Activated naive CD8-positive, alpha-beta T cell treated with anti-CD3 and anti-CD28 coated beads, Interleukin-2, amount 10 ng/mL, durations not matched to agents 7 days and 5 days (primary cell): ENCODE measurements at regions not wholly inside any gene's neighbourhood (a gene's known extent, or its start where the extent isn't known, plus 50 kb on each side); places are given as distances from the start of the nearest gene placed in this dataset.

Experiments used
- ATAC-seq: fragments of 150-1000 bp; cut with Tn5 transposase; one replicate; pipeline ENCODE4 v1.10.0; 2021; ENCODE audit warnings: low read depth, moderate library complexity
- POLR2A ChIA-PET: fragments of 350-600 bp; sonication (Branson Sonifier 250); formaldehyde crosslinking; loops from one replicate; lab custom pipeline; 2021; ENCODE audit warnings: antibody characterized with exemption; lab: Charles Lee
- DNase-seq: peaks from one replicate; pipeline ENCODE4 v3.0.0; 2021
- H3K27ac Mint-ChIP-seq: one replicate; pipeline ENCODE4 v1.8.0; 2022; ENCODE audit warnings: mild to moderate bottlenecking, mixed read lengths
- H3K27me3 Mint-ChIP-seq: one replicate; pipeline ENCODE4 v1.8.0; 2022; ENCODE audit warnings: mild to moderate bottlenecking, moderate library complexity, mixed read lengths
- H3K36me3 Mint-ChIP-seq: one replicate; pipeline ENCODE4 v1.8.0; 2021; ENCODE audit warnings: mild to moderate bottlenecking, mixed read lengths
- H3K4me1 Mint-ChIP-seq: one replicate; pipeline ENCODE4 v1.8.0; 2021; ENCODE audit warnings: mixed read lengths
- H3K4me3 Mint-ChIP-seq: one replicate; pipeline ENCODE4 v1.8.0; 2022; ENCODE audit warnings: mild to moderate bottlenecking, moderate library complexity, mixed read lengths
- H3K9me3 Mint-ChIP-seq: one replicate; pipeline ENCODE4 v1.8.0; 2021; ENCODE audit warnings: mixed read lengths

DNA sequence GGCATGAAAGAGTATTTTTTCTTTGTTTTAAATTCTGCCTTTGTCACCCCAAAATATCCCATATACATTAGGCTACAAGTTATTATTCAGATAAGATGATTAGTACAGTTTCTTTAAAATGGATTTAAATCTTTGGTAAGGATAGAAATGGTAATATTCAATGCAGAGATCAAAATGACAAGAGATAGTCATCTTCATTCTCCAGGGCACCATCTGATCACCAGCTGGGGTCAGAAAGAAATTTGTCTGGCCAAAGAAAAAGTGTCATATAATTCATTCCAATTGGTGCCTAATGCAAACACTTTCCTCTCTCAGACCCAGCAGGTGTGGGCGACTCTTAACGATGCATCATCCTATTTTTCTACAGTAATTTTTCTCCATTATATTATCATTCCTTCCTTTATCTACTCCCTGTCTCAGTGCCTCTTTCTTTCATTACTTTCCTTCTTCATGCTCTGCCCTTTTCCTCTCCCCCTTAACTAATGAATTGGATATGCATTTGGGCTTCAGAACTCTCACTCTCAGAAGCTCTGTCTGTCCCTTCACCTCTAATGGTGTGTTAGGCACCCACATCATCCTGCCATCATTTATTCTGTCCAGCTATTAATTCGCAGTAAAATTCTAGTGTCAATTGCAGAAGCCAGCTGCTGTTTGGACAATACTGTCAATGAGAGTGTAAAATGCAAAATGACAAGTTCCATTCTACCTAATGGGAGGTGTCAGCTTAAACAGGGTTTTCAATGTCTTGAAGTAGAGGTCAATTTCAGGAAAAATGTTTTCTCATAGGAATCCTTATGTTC lies 570.5 kb downstream of the TDRD15 start:
- ATAC-seq: no peak
- H3K27ac Mint-ChIP-seq: no peak overlapping the region
- no peaks in the 10 kb centered on the region for H3K4me1 Mint-ChIP-seq
- H3K9me3 Mint-ChIP-seq: no peaks in the 10 kb centered on the region
- no peaks in the 10 kb centered on the region for H3K27me3 Mint-ChIP-seq
- H3K36me3 Mint-ChIP-seq: no peaks in the 10 kb centered on the region
- no peak for DNase-seq
- POLR2A ChIA-PET: no interaction called here
- H3K4me3 Mint-ChIP-seq: no peak overlapping the region

DNA sequence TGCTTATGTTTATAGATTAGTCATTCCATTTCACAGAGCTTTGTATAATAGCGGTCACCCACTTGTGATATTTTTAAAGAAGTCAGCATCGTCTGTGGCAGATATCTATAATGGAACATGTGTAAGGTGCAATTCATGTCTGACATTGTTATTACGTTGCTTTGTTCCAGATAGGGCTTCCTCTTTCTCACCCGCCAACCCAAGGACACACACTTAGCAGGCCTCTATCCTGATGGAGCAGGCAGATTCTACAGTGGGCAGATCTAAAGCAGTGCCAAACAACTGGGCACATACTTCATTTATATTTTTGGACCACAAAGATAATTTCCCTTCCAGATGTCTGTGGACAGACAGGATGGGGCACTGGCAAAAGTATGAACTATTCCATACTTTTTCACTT lies 573.1 kb downstream of the TDRD15 start:
- Mint-ChIP-seq H3K36me3 (no peaks in the 10 kb centered on the region), H3K4me1 (no peaks in the 10 kb centered on the region), H3K4me3 (no peak overlapping the region), H3K27ac (no peak overlapping the region), H3K9me3 (no peaks in the 10 kb centered on the region), H3K27me3 (no peaks in the 10 kb centered on the region)
- DNase-seq (no peak), ATAC-seq (no peak)
- POLR2A ChIA-PET: no interaction called here

DNA sequence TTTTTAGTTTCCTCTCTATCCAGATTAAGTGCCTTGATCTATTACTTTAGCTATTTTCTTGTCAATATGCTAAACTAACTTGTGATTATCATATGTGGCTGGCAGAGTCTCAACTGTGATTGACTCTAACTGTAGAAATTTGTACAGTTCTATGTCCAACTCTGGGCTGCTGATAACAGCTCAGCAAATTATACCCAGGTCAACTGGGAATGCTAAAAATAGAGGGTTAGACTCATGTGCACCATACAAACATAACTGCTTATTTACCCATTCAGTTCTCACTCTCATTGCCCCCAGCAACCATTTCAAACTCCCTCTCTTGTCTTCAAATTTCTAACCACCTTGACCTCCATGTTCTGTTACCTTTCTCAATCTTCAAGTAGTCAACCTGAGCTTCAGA lies 576.9 kb downstream of the TDRD15 start:
- H3K4me1 Mint-ChIP-seq: no peaks in the 10 kb centered on the region
- POLR2A ChIA-PET: no interaction called here
- H3K36me3 Mint-ChIP-seq: no peaks in the 10 kb centered on the region
- no peak overlapping the region for H3K4me3 Mint-ChIP-seq
- ATAC-seq: no peak
- no peaks in the 10 kb centered on the region for H3K27me3 Mint-ChIP-seq
- no peak for DNase-seq
- H3K9me3 Mint-ChIP-seq: no peaks in the 10 kb centered on the region
- no peak overlapping the region for H3K27ac Mint-ChIP-seq

DNA sequence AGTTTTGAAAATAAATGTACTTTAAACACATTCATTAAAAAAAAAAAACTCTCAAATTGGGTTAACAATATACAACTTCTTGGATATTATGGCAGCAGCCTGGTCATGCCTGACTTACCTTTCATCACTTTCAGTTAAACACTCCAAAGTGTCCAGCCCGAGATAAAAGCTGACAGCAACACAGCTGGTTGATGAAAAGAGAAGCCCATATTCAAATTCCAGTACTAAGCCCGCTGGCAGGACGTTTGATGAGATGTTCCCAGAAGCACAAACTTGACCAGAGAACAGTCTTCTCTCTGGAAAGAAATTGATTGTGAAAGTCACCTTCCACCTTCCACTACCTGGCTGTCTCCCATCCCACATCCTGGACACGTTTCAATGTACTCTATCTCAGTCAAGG lies 586.3 kb downstream of the TDRD15 start:
- Mint-ChIP-seq H3K9me3 (peaks cover 2% of the 10 kb centered on the region), H3K4me3 (no peak overlapping the region), H3K27ac (no peak overlapping the region), H3K36me3 (no peaks in the 10 kb centered on the region), H3K27me3 (no peaks in the 10 kb centered on the region), H3K4me1 (no peaks in the 10 kb centered on the region)
- ATAC-seq: no peak
- no peak for DNase-seq
- POLR2A ChIA-PET: no interaction called here

DNA sequence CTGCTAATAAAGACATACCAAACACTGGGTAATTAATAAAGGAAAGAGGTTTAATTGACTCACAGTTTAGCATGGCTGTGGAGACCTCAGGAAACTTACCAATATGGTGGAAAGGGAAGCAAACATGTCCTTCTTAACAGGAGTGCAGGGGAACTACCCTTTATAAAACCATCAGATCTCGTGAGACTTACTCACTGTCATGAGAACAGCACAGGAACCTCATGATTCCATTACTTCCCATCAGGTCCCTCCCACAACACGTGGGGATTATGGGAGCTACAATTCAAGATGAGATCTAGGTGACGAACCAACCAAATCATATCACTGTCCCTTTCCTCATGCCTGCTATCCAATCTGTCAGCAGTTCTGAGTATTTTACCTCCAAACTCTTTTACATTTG lies 586.7 kb downstream of the TDRD15 start:
- H3K36me3 Mint-ChIP-seq: no peaks in the 10 kb centered on the region
- no peaks in the 10 kb centered on the region for H3K27me3 Mint-ChIP-seq
- POLR2A ChIA-PET: no interaction called here
- H3K4me1 Mint-ChIP-seq: no peaks in the 10 kb centered on the region
- peaks cover 2% of the 10 kb centered on the region for H3K9me3 Mint-ChIP-seq
- DNase-seq: no peak
- H3K27ac Mint-ChIP-seq: no peak overlapping the region
- no peak overlapping the region for H3K4me3 Mint-ChIP-seq
- no peak for ATAC-seq

DNA sequence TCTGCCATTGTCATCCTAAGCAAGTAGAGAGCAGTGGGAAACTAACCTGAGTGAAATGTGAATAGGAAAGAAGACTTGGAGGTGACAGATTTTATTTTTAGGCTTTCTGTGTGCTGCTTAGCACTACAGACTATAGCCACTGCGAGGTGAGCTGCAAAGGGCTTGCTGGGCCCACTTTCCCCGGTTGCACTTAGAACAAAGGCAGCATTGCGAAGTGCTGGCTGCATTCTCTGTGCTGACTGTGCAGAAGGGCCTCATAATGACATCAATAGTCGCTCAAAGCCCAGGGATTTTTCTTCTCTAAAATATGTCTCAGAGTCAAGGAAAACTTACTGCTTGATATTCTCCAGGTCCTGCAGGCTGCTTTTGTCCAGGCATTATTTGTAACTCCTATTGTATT lies 592.1 kb downstream of the TDRD15 start:
- no peak overlapping the region for H3K27ac Mint-ChIP-seq
- no peaks in the 10 kb centered on the region for H3K27me3 Mint-ChIP-seq
- POLR2A ChIA-PET: no interaction called here
- no peak overlapping the region for H3K4me3 Mint-ChIP-seq
- no peak for DNase-seq
- ATAC-seq: no peak
- peaks cover 2% of the 10 kb centered on the region for H3K9me3 Mint-ChIP-seq
- H3K36me3 Mint-ChIP-seq: no peaks in the 10 kb centered on the region
- no peaks in the 10 kb centered on the region for H3K4me1 Mint-ChIP-seq

DNA sequence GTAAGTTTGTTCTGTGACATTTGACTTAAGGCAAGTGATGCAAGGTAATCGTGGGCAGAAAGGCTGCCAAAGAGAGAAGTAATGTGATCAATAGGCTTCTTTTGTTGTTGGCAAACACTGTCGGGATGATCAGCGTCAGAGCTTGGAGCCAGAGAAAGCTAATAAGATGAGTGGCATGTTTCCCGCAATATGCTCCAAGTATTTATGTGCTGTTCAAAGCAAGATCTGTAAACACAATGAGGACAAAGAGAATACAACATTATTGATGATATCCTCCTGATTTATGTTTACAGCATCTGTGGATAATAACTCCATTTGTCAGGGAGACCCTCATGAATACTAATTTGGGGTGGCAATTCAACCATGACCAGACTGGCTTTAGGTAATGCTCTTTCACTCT lies 603.3 kb downstream of the TDRD15 start:
- Mint-ChIP-seq H3K4me1 (no peaks in the 10 kb centered on the region), H3K27ac (no peak overlapping the region), H3K36me3 (no peaks in the 10 kb centered on the region), H3K27me3 (no peaks in the 10 kb centered on the region), H3K4me3 (no peak overlapping the region), H3K9me3 (peaks cover 7% of the 10 kb centered on the region)
- POLR2A ChIA-PET: no interaction called here
- ATAC-seq (no peak), DNase-seq (no peak)

DNA sequence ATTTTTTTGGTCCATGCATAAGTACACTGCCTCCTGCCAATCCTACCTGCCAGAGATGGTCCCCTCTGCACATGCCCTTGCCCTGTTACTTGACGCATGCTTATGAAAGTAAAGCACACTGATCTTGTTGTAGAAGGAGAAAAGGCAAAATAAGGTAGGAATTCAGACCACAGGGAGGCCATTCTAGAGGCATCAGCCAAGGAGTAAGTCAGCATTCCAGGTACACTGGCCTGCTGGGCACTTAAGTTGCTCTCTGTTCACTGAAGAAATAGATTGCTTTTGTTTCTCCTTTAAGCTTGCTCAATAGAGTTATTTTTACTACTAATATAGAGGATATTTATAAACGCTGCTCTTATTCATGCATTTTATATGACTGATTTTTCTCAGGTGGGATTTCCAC lies 604.4 kb downstream of the TDRD15 start:
- Mint-ChIP-seq H3K36me3 (no peaks in the 10 kb centered on the region), H3K27ac (no peak overlapping the region), H3K27me3 (no peaks in the 10 kb centered on the region), H3K9me3 (peaks cover 5% of the 10 kb centered on the region), H3K4me1 (no peaks in the 10 kb centered on the region), H3K4me3 (no peak overlapping the region)
- POLR2A ChIA-PET: no interaction called here
- DNase-seq (no peak), ATAC-seq (no peak)

DNA sequence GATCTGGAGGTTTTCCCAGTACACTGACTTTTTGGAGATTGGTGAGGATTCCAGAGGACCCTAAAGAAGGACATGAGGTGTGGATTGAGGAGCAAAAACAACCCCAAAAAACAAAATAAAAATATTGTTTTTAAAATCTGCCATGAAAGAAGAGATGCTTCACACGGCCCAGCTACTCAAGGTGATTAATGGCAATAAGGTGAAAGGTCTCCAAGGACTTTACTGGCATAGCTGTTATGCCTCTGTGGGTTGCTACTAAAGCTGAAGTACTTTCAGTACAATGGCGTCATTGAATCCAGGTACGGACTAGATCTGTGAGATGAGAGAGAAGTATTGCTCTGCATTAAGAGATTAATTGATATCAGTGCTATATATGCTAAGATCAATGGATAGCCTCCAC lies 606.4 kb downstream of the TDRD15 start:
- H3K4me1 Mint-ChIP-seq: no peaks in the 10 kb centered on the region
- H3K27me3 Mint-ChIP-seq: no peaks in the 10 kb centered on the region
- POLR2A ChIA-PET: no interaction called here
- H3K9me3 Mint-ChIP-seq: peaks cover 6% of the 10 kb centered on the region
- no peaks in the 10 kb centered on the region for H3K36me3 Mint-ChIP-seq
- no peak overlapping the region for H3K27ac Mint-ChIP-seq
- no peak overlapping the region for H3K4me3 Mint-ChIP-seq
- ATAC-seq (no peak), DNase-seq (no peak)

DNA sequence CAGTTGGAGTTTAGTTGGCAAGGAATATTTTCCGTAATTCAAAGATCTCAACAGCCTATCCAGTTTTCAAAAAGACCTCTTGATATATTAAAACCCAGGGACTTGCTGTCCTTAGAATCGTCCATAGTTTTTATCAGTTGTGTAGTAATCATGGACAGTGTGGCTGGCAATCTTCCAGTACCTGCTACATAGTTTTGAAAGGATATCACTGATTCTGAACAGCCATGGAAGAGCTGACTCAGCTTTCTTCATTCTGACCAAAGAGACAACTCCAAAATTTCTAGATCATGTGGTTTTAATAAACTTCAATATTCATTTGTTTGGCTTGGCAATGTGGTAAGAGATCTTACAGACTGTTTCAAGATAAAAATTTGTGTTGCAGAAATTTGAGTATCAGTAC lies 616.7 kb downstream of the TDRD15 start:
- POLR2A ChIA-PET: no interaction called here
- no peak for DNase-seq
- Mint-ChIP-seq H3K4me1 (no peaks in the 10 kb centered on the region), H3K27ac (no peak overlapping the region), H3K36me3 (no peaks in the 10 kb centered on the region), H3K9me3 (peaks cover 5% of the 10 kb centered on the region), H3K27me3 (no peaks in the 10 kb centered on the region), H3K4me3 (no peak overlapping the region)
- no peak for ATAC-seq

DNA sequence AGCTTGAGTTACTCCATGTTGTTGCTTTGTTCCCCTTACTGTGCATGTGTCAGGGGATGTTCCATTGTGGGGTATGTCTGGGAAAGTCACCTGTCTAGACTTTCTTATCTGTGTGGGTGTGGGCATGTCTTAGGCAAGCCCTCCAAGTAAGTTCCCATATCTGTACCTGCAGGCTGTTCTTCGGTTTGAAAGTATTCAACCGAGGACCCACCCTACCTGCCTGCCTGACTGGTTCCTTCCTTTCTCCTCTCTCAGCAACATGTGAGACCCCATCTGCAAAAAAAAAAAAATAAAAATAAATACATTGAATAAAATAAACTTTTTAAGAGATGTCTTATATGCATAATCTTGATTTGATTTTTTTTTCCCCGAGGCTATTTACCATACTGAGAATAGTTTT lies 622.7 kb downstream of the TDRD15 start:
- Mint-ChIP-seq H3K36me3 (no peaks in the 10 kb centered on the region), H3K27ac (no peak overlapping the region), H3K4me3 (no peak overlapping the region), H3K27me3 (no peaks in the 10 kb centered on the region), H3K4me1 (no peaks in the 10 kb centered on the region), H3K9me3 (peaks cover 5% of the 10 kb centered on the region)
- ATAC-seq (no peak), DNase-seq (no peak)
- POLR2A ChIA-PET: no interaction called here

DNA sequence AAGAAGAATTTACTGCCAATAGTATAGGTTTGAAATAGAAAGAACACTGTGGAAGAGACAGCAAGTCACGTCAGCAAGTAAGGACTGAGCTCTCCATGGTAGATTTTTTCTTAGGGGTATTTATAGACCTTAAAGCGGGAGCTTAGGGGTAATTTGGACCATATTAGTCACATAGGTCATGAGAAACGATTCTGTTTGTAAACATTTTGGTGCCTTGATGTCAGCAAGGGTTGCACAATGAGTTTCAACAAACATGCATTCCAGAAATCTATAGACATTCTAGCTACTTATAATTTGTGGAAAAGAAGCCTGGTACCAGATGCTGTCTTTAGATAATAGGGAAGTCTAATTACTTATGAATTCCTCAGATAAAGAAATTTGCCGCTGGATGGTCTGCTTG lies 624.7 kb downstream of the TDRD15 start:
- DNase-seq (no peak), ATAC-seq (no peak)
- H3K4me1 Mint-ChIP-seq: no peaks in the 10 kb centered on the region
- H3K9me3 Mint-ChIP-seq: peaks cover 2% of the 10 kb centered on the region
- no peaks in the 10 kb centered on the region for H3K27me3 Mint-ChIP-seq
- H3K4me3 Mint-ChIP-seq: no peak overlapping the region
- H3K36me3 Mint-ChIP-seq: no peaks in the 10 kb centered on the region
- POLR2A ChIA-PET: no interaction called here
- no peak overlapping the region for H3K27ac Mint-ChIP-seq

DNA sequence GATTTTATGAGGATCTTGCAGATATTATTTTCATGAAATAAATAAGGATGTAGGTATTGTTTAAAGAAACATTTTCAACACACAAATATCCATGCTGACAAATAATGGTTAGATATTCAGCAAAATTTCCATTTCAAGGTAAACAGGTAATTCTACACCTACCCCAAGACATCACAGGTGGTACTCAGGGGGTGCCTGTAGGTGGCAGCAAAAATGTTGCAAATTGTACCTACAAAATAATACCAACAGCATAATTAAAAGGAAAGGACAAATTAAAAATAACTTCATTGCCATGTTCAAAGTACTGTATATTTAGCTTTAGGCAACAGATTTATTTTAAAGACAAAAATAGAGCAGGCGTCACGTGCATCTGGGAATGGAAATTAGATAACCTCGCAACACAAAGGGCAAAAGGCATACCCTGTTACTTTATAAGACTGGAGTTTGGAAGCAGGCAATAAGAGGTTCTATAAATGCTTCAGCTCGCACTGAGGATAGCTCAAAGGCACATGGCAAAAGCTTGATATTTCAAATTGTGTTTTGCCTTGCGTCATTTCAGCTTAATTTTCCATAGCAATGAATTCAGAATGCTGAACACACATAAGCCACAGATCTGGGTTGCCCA lies 630.5 kb downstream of the TDRD15 start:
- POLR2A ChIA-PET: no interaction called here
- H3K4me1 Mint-ChIP-seq: no peaks in the 10 kb centered on the region

DNA sequence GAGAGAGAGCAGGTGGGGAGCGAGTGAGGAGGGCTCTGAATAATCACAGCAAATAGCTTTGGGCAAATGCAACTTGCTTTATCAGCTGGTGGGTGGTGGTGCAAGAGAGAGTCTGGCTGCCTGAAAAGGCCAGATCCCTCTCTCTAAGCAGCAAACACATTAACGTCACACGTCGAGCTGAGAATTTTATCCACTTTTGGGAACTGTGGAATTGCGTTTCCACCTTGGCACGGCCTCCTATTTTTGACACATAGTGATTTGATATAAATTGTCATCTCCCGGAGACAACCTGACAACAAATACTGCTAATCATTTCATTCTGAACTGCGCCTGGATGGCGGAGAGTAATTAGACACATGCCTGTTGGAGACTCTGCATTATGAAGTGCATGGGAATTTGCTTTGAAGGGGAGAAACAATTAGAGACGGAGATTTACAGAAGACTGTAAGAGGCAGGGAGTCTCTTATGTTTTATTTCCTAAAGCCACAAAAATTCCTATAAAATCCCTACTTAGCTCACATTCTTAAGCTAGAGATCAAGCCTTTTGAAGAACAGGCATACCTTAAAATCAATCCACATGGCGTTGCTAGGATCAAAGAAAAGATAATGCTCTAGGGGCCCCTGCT lies 634.1 kb downstream of the TDRD15 start:
- Mint-ChIP-seq H3K27me3 (no peaks in the 10 kb centered on the region), H3K4me3 (no peak overlapping the region), H3K27ac (no peak overlapping the region), H3K4me1 (no peaks in the 10 kb centered on the region), H3K9me3 (peaks cover 2% of the 10 kb centered on the region), H3K36me3 (no peaks in the 10 kb centered on the region)
- POLR2A ChIA-PET: no interaction called here
- no peak for DNase-seq
- no peak for ATAC-seq

More for the DNA sequence above, 630.5 kb downstream of the TDRD15 start:
- no peaks in the 10 kb centered on the region for H3K36me3 Mint-ChIP-seq
- no peaks in the 10 kb centered on the region for H3K27me3 Mint-ChIP-seq
- no peak for ATAC-seq
- H3K9me3 Mint-ChIP-seq: peaks cover 2% of the 10 kb centered on the region
- H3K27ac Mint-ChIP-seq: no peak overlapping the region
- DNase-seq: no peak
- no peak overlapping the region for H3K4me3 Mint-ChIP-seq
